Smooth muscle cell (in vitro differentiated cells): ENCODE measurements at regions not wholly inside any gene's neighbourhood (a gene's known extent, or its start where the extent isn't known, plus 50 kb on each side); places are given as distances from the start of the nearest gene placed in this dataset.

ENCODE experiments used
- DNase-seq: peaks from one replicate; lab custom pipeline; 2025; ENCODE audit not compliant: unreplicated experiment; lab: John Stamatoyannopoulos, UW
- H2AFZ ChIP-seq: fragments of 200-600 bp; sonication (generic); 2 replicates; pipeline ENCODE4 v1.6.0; 2016; ENCODE audit warnings: antibody characterized with exemption, low read depth, mild to moderate bottlenecking
- H3F3A ChIP-seq: fragments of 200-600 bp; sonication (generic); 2 replicates; pipeline ENCODE4 v1.6.0; 2017; ENCODE audit warnings: antibody characterized with exemption, low read depth
- H3K27ac ChIP-seq: fragments of 200-600 bp; sonication (generic); 2 replicates; pipeline ENCODE4 v1.5.1; 2016; ENCODE audit warnings: low read depth, mild to moderate bottlenecking
- H3K27me3 ChIP-seq: fragments of 200-600 bp; sonication (generic); 2 replicates; pipeline ENCODE4 v1.6.1; 2016; ENCODE audit warnings: low read depth, mild to moderate bottlenecking
- H3K36me3 ChIP-seq: fragments of 200-600 bp; sonication (generic); 2 replicates; pipeline ENCODE4 v1.5.1; 2016; ENCODE audit warnings: low read depth
- H3K4me1 ChIP-seq: fragments of 200-600 bp; sonication (generic); 2 replicates; pipeline ENCODE4 v1.5.1; 2016; ENCODE audit warnings: low read depth
- H3K4me2 ChIP-seq: fragments of 200-600 bp; sonication (generic); 2 replicates; pipeline ENCODE4 v1.6.0; 2016; ENCODE audit warnings: mild to moderate bottlenecking
- H3K4me3 ChIP-seq: fragments of 200-600 bp; sonication (generic); 2 replicates; pipeline ENCODE4 v1.5.1; 2016; ENCODE audit warnings: mild to moderate bottlenecking
- H3K79me2 ChIP-seq: fragments of 200-600 bp; sonication (generic); 2 replicates; pipeline ENCODE4 v1.6.0; 2016; ENCODE audit warnings: low read depth, mild to moderate bottlenecking
- H3K9ac ChIP-seq: fragments of 200-600 bp; sonication (generic); 2 replicates; pipeline ENCODE4 v1.6.0; 2016; ENCODE audit warnings: low read depth
- H3K9me3 ChIP-seq: fragments of 200-600 bp; sonication (generic); replicated peaks from 2 replicates; pipeline ENCODE4 v1.5.1; 2016; ENCODE audit warnings: low read depth
- H4K20me1 ChIP-seq: fragments of 200-600 bp; sonication (generic); 2 replicates; pipeline ENCODE4 v1.6.0; 2016; ENCODE audit warnings: low read depth
- WGBS: methylation state at CpG from one replicate; pipeline ENCODE4 v1.1.7; 2016; ENCODE audit warnings: low lambda C conversion rate; 5-methylcytosine and 5-hydroxymethylcytosine counted together
- TF ChIP-seq, protein P1 (sequence below): fragments of 200-600 bp; sonication (generic); IDR thresholded peaks from 2 replicates; pipeline ENCODE4 v1.5.1; 2017; ENCODE audit warnings: borderline replicate concordance, mild to moderate bottlenecking, antibody characterized with exemption; ENCODE audit not compliant: insufficient read depth, poor library complexity, severe bottlenecking

DNA sequence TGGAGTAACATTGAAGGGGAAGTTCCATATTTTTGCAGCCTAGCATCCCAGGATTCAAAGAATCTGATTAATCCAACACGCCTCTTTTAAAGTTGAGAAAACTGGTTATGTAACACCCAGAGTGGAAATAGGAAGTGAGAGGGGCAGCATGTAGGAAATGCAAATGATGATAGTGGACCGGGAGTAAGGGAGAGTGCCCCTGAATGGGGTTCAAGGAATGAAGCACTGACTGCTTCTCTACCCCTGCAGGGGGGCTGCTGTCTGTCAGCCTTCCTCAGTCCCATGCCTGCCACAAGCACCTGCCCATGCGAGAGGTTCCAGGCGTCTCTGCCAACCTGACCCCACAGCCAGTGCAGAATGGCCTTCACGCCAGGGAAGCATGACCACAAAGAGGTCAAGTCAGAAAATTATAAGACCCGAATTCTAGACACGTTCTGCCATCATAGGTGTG is 126.5 kb upstream of the CCND2 start:
- Histone ChIP-seq H2AFZ (no peak overlapping the region), H3K27me3 (peaks cover 11% of the 10 kb centered on the region), H3K4me2 (no peak overlapping the region), H3K79me2 (no peaks in the 10 kb centered on the region), H3K4me3 (no peak overlapping the region), H3F3A (no peaks in the 10 kb centered on the region), H3K9ac (no peak overlapping the region), H3K36me3 (no peaks in the 10 kb centered on the region), H3K9me3 (no peaks in the 10 kb centered on the region), H3K4me1 (no peaks in the 10 kb centered on the region), H3K27ac (no peak overlapping the region), H4K20me1 (no peaks in the 10 kb centered on the region)
- TF ChIP-seq, protein P1, sequence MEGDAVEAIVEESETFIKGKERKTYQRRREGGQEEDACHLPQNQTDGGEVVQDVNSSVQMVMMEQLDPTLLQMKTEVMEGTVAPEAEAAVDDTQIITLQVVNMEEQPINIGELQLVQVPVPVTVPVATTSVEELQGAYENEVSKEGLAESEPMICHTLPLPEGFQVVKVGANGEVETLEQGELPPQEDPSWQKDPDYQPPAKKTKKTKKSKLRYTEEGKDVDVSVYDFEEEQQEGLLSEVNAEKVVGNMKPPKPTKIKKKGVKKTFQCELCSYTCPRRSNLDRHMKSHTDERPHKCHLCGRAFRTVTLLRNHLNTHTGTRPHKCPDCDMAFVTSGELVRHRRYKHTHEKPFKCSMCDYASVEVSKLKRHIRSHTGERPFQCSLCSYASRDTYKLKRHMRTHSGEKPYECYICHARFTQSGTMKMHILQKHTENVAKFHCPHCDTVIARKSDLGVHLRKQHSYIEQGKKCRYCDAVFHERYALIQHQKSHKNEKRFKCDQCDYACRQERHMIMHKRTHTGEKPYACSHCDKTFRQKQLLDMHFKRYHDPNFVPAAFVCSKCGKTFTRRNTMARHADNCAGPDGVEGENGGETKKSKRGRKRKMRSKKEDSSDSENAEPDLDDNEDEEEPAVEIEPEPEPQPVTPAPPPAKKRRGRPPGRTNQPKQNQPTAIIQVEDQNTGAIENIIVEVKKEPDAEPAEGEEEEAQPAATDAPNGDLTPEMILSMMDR, result no peak
- 72% methylated on average over 7 of the region's 7 CpGs for WGBS
- no peak for DNase-seq

DNA sequence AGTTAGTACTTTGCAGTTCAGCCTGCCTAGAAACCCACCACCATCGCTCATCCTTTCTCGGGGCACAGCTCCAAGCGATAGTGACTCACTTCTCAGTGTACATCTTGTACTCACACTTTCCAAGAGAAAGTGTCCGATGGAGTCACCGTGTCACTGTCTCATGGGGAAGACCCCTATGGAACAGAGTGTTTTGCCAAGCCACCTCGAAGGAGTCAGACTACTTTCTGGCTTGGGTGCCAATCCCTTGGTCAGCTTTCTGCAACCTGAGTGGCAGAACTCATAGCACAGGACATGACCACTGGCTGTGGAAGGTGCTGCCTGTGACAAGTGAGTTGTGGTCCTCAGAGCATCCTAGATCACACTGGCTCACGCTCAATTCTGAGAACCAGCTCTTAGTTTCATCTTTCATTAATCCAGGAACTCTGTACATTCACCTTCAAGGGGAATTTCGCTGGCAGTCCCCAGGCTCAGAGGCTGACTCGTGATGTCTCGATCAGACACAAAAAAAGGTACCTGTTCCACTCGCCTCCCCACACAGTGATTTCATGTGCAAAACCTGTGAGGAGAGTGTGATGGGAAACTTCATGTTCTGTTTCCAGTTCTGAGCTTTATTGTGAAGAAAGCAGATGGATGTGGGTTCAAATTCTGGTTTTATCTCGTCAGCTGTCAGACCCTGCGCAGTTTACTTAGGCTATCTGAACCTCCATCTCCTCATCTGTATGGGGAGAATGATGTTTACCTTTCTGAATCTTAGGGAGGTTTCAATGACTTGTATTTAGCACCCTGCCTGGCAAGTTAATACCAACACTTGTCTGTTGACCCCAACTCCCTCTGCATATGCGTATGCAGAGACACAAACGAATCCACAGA is 127.3 kb upstream of the CCND2 start:
- 75% methylated on average over 15 of the region's 15 CpGs for whole genome bisulfite sequencing
- no peak overlapping the region for H3K4me2 ChIP-seq
- H3K36me3 ChIP-seq, result no peaks in the 10 kb centered on the region

DNA sequence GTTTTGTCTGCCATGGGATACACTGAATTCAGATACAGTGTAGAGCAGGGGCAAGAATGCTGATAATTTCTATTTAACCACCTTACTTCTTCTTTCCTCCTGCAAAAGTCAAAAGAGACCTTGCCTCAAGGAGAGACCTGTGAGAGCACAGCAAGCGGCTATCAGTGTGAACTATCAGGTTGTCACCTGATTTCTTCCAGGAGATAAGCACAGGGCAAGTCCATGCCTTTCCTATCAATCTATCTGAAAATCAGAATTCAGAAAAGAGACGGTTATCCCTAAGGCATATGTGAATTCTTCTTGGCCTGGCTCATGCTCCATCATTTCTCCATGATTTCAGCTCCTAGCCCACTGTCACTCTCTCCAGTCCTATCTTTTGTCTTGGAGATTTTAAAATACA is 128.9 kb upstream of the CCND2 start:
- Histone ChIP-seq H3K79me2 (no peaks in the 10 kb centered on the region), H3K4me3 (no peak overlapping the region), H3K4me1 (no peaks in the 10 kb centered on the region), H3K4me2 (no peak overlapping the region), H3K9me3 (no peaks in the 10 kb centered on the region), H3K9ac (no peak overlapping the region), H2AFZ (no peak overlapping the region), H3K27ac (no peak overlapping the region), H3K36me3 (no peaks in the 10 kb centered on the region), H3K27me3 (peaks cover 11% of the 10 kb centered on the region), H4K20me1 (no peaks in the 10 kb centered on the region), H3F3A (no peaks in the 10 kb centered on the region)
- no peak for DNase-seq
- WGBS, result 68% methylated on average over 2 of the region's 2 CpGs
- TF ChIP-seq, protein P1, result no peak

More for the DNA sequence above, 127.3 kb upstream of the CCND2 start:
- Histone ChIP-seq H3K27me3 (peaks cover 11% of the 10 kb centered on the region), H2AFZ (no peak overlapping the region), H4K20me1 (no peaks in the 10 kb centered on the region), H3K9me3 (no peaks in the 10 kb centered on the region), H3K27ac (no peak overlapping the region), H3F3A (no peaks in the 10 kb centered on the region), H3K79me2 (no peaks in the 10 kb centered on the region), H3K9ac (no peak overlapping the region), H3K4me3 (no peak overlapping the region), H3K4me1 (no peaks in the 10 kb centered on the region)
- DNase-seq, result no peak
- TF ChIP-seq, protein P1, result no peak
